RPMI8226 (cell line): ENCODE measurements at regions not wholly inside any gene's neighbourhood (a gene's known extent, or its start where the extent isn't known, plus 50 kb on each side); places are given as distances from the start of the nearest gene placed in this dataset.
"Not testable (repeated sequence)": the region's sequence is repeated elsewhere in the genome, so short reads cannot be mapped to it uniquely, and the experiment has no call there.

Source experiments
- DNase-seq: peaks from one replicate; pipeline ENCODE4 v3.0.0-alpha.2; 2015

GRCh38 chr6:3962291-3963280, 113.4 kb downstream of the FAM50B start:
- DNase-seq: no peak

GRCh38 chr6:3963426-3963825, 114.3 kb downstream of the FAM50B start:
- no peak for DNase-seq

GRCh38 chr6:3965071-3965718, 113.7 kb downstream of the FAM217A start:
- DNase-seq: peak; percentile 21

- DNase-seq: no peak
These were observed 112.5 kb downstream of the FAM217A start for GRCh38 chr6:3966426-3966825.

- no peak for DNase-seq
These were observed 108.8 kb downstream of the FAM217A start for GRCh38 chr6:3970097-3970496.

GRCh38 chr6:3973152-3973551, 105.8 kb downstream of the FAM217A start:
- not testable (repeated sequence) for DNase-seq

GRCh38 chr6:3977875-3978711, 100.8 kb downstream of the FAM217A start:
- peak; percentile 95 for DNase-seq

GRCh38 chr6:3978966-3979365, 100.0 kb downstream of the FAM217A start:
- DNase-seq: not testable (repeated sequence)

- DNase-seq: no peak
These were observed 97.0 kb downstream of the FAM217A start for GRCh38 chr6:3981917-3982316.

GRCh38 chr6:3983778-3984177, 95.2 kb downstream of the FAM217A start:
- no peak for DNase-seq

- no peak for DNase-seq
These were observed 94.4 kb downstream of the FAM217A start for GRCh38 chr6:3984494-3984893.

GRCh38 chr6:3986241-3986640, 92.7 kb downstream of the FAM217A start:
- DNase-seq: no peak

GRCh38 chr6:3987053-3987452, 91.9 kb downstream of the FAM217A start:
- DNase-seq: no peak

- DNase-seq: no peak
These were observed 91.4 kb downstream of the FAM217A start for GRCh38 chr6:3987576-3987975.

- DNase-seq: peak; percentile 91
These were observed 88.0 kb downstream of the FAM217A start for GRCh38 chr6:3990692-3991491.

GRCh38 chr6:3991941-3992340, 87.0 kb downstream of the FAM217A start:
- DNase-seq: no peak

GRCh38 chr6:3996349-3996748, 82.6 kb downstream of the FAM217A start:
- no peak for DNase-seq

- DNase-seq: no peak
These were observed 81.7 kb downstream of the FAM217A start for GRCh38 chr6:3997177-3997770.

- no peak for DNase-seq
These were observed 78.9 kb downstream of the FAM217A start for GRCh38 chr6:3999800-4000661.

GRCh38 chr6:4004249-4004648, 74.7 kb downstream of the FAM217A start:
- no peak for DNase-seq
